Neuronal stem cell (in vitro differentiated cells): ENCODE measurements at regions not wholly inside any gene's neighbourhood (a gene's known extent, or its start where the extent isn't known, plus 50 kb on each side); places are given as distances from the start of the nearest gene placed in this dataset.

ENCODE experiments used
- DNase-seq: peaks from one replicate; pipeline ENCODE4 v3.0.0-alpha.2; 2013; ENCODE audit warnings: low spot score
- H2AFZ ChIP-seq: one replicate; pipeline ENCODE4 v1.6.1; 2013; ENCODE audit warnings: mild to moderate bottlenecking, low read length, inconsistent platforms
- H2AK5ac ChIP-seq: 2 replicates; pipeline ENCODE4 v1.6.1; 2013; ENCODE audit warnings: low read depth, mild to moderate bottlenecking, inconsistent platforms, low read length, moderate library complexity, mixed read lengths
- H2BK120ac ChIP-seq: 2 replicates; pipeline ENCODE4 v1.6.1; 2013; ENCODE audit warnings: low read depth, mild to moderate bottlenecking, inconsistent platforms, low read length, moderate library complexity, mixed read lengths
- H2BK12ac ChIP-seq: one replicate; pipeline ENCODE4 v1.6.1; 2013; ENCODE audit warnings: low read length, inconsistent platforms
- H2BK15ac ChIP-seq: 2 replicates; pipeline ENCODE4 v1.6.1; 2013; ENCODE audit warnings: mild to moderate bottlenecking, low read length, inconsistent platforms, mixed read lengths
- H2BK5ac ChIP-seq: one replicate; pipeline ENCODE4 v1.6.1; 2013; ENCODE audit warnings: inconsistent platforms, mild to moderate bottlenecking, low read length, moderate library complexity
- H3K14ac ChIP-seq: one replicate; pipeline ENCODE4 v1.6.1; 2013; ENCODE audit warnings: low read length, inconsistent platforms
- H3K18ac ChIP-seq: 2 replicates; pipeline ENCODE4 v1.6.1; 2013; ENCODE audit warnings: low read length, inconsistent platforms
- H3K23ac ChIP-seq: 2 replicates; pipeline ENCODE4 v1.6.1; 2013; ENCODE audit warnings: low read depth, mild to moderate bottlenecking, mixed read lengths, low read length, inconsistent platforms; ENCODE audit not compliant: poor library complexity
- H3K27ac ChIP-seq: replicated peaks from 3 replicates; pipeline ENCODE4 v1.5.1; 2013; ENCODE audit warnings: low read length, inconsistent platforms
- H3K27me3 ChIP-seq, 3 experiments: 2 replicates each; pipeline ENCODE4 v1.6.1; 2013; ENCODE audit warnings: low read length in 3 of 3, mild to moderate bottlenecking in 2 of 3, inconsistent platforms in 1 of 3, low read depth in 1 of 3, mixed read lengths in 1 of 3, moderate library complexity in 1 of 3; ENCODE audit not compliant: control insufficient read depth in 3 of 3, insufficient read depth in 3 of 3
- H3K36me3 ChIP-seq, 2 donors: replicated peaks in 1 of 2; 2 replicates each; pipeline ENCODE4 v1.6.1; 2013; ENCODE audit warnings: low read length in 2 of 2; ENCODE audit not compliant: control insufficient read depth in 2 of 2, insufficient read depth in 2 of 2
- H3K4ac ChIP-seq: 2 replicates; pipeline ENCODE4 v1.6.1; 2013; ENCODE audit warnings: inconsistent platforms, mild to moderate bottlenecking, low read length, moderate library complexity
- H3K4me1 ChIP-seq, 2 donors: 1 replicate in 1 of 2; 2 replicates in 1 of 2; pipeline ENCODE4 v1.6.1; 2013; ENCODE audit warnings: low read length in 2 of 2, low read depth in 1 of 2; ENCODE audit not compliant: control insufficient read depth in 2 of 2, insufficient read depth in 1 of 2
- H3K4me2 ChIP-seq: one replicate; pipeline ENCODE4 v1.6.1; 2013; ENCODE audit warnings: mild to moderate bottlenecking, low read length, inconsistent platforms; ENCODE audit not compliant: insufficient read depth, poor library complexity, severe bottlenecking
- H3K4me3 ChIP-seq, 2 donors: 2 replicates each; pipeline ENCODE4 v1.5.1; 2013; ENCODE audit warnings: low read length in 2 of 2, mild to moderate bottlenecking in 2 of 2, inconsistent platforms in 1 of 2, moderate library complexity in 1 of 2
- H3K79me1 ChIP-seq: one replicate; pipeline ENCODE4 v1.6.1; 2013; ENCODE audit warnings: low read depth, mild to moderate bottlenecking, inconsistent platforms, low read length, moderate library complexity
- H3K9ac ChIP-seq: one replicate; pipeline ENCODE4 v1.6.1; 2013; ENCODE audit warnings: mild to moderate bottlenecking, low read depth, low read length, inconsistent platforms; ENCODE audit not compliant: poor library complexity
- H3K9me3 ChIP-seq, 2 donors: replicated peaks in 1 of 2; 2 replicates each; pipeline versions ENCODE3 to v1.6.1; 2013; ENCODE audit warnings: low read length in 2 of 2, mild to moderate bottlenecking in 2 of 2, inconsistent platforms in 1 of 2, low read depth in 1 of 2, mixed read lengths in 1 of 2, moderate library complexity in 1 of 2; ENCODE audit not compliant: control insufficient read depth in 2 of 2, insufficient read depth in 1 of 2
- H4K8ac ChIP-seq: one replicate; pipeline ENCODE4 v1.6.1; 2013; ENCODE audit warnings: low read depth, mild to moderate bottlenecking, inconsistent platforms, low read length, moderate library complexity
- H4K91ac ChIP-seq: one replicate; pipeline ENCODE4 v1.6.1; 2013; ENCODE audit warnings: low read length, low read depth, mild to moderate bottlenecking, inconsistent platforms; ENCODE audit not compliant: poor library complexity
- WGBS, 2 donors: extraction: QIAGEN DNeasy Blood & Tissue Kit; methylation state at CpG; one replicate each; pipeline ENCODE4 v1.1.7; 2013; ENCODE audit warnings: missing lambda C conversion rate in 2 of 2, mixed read lengths in 1 of 2; ENCODE audit not compliant: insufficient read length in 2 of 2, insufficient replicate concordance in 1 of 2; ENCODE audit errors: extremely low coverage in 2 of 2; 5-methylcytosine and 5-hydroxymethylcytosine counted together

DNA sequence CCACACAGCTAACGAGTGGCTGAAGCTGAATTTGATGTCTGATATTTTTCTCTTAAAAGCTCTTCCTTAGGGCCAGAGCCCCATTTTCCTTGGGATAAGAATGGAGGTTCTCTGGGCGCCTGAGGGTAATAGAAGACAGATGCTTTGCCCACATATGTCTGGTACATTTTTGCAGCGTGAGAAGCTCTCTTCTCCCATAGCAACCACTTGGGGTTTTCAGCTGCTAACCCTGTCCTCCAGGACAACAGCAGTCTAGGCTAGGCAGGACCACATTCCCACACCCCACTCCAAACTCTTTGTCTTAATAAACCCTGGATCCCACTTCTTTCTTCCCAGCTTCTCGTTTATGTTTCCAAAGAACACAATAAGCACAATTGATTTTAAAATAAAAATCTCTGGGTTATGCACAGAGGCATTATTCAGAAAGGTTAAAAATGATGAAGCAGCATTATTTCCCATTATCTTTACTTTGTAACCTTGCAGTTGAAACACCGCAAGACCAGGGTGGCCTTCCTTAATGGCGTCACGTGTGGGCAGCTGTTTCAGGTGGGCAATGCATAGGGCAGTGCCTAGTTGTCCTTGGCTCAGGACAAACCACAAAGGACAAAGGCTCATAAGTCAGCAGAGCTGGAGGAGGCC, 56.5 kb upstream of the NTRK3 start:
- no peaks in the 10 kb centered on the region for H3K79me1 ChIP-seq
- no peak overlapping the region for H2BK5ac ChIP-seq
- no peaks in the 10 kb centered on the region for H3K9me3 ChIP-seq
- no peak overlapping the region for H3K18ac ChIP-seq
- H3K4me2 ChIP-seq: no peak overlapping the region
- H3K27me3 ChIP-seq: no peaks in the 10 kb centered on the region
- DNase-seq: no peak
- no peak overlapping the region for H3K4ac ChIP-seq
- H3K14ac ChIP-seq: no peak overlapping the region
- H3K4me3 ChIP-seq: no peak overlapping the region
- no peak overlapping the region for H2BK15ac ChIP-seq
- H2AK5ac ChIP-seq: no peak overlapping the region
- H3K23ac ChIP-seq: no peak overlapping the region
- H3K27ac ChIP-seq: no peak overlapping the region
- no CpG with 5 or more reads among the region's 7 CpGs for WGBS, 2 donors
- H3K4me1 ChIP-seq: no peaks in the 10 kb centered on the region
- no peak overlapping the region for H4K91ac ChIP-seq
- no peak overlapping the region for H2BK120ac ChIP-seq
- H3K9ac ChIP-seq: no peak overlapping the region
- no peaks in the 10 kb centered on the region for H3K36me3 ChIP-seq
- H2BK12ac ChIP-seq: no peak overlapping the region
- H4K8ac ChIP-seq: no peak overlapping the region
- H2AFZ ChIP-seq: no peak overlapping the region

DNA sequence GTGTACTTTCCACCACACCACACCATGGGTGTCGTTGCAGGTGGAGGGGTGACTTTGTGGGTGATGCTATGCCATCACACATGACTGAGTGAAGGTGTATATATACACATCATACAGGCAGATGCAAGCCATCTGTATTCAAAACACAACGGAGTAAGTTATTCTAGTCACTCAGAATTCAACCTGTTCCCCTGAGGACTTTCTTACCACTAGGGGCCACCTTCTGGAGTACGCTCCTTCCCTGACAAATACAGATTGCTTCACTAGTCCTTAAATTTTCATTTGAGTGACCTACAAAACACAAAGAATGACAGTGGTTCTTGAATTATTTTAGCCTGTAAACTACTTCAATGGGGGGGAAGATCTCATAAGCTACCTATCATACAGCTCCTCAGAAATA, 52.8 kb upstream of the NTRK3 start:
- no peak overlapping the region for H2BK12ac ChIP-seq
- H2BK120ac ChIP-seq: no peak overlapping the region
- H3K18ac ChIP-seq: no peak overlapping the region
- H2BK5ac ChIP-seq: no peak overlapping the region
- no peaks in the 10 kb centered on the region for H3K27me3 ChIP-seq
- H3K36me3 ChIP-seq: no peaks in the 10 kb centered on the region
- H3K4me2 ChIP-seq: no peak overlapping the region
- H3K14ac ChIP-seq: no peak overlapping the region
- no peaks in the 10 kb centered on the region for H3K79me1 ChIP-seq
- H4K8ac ChIP-seq: no peak overlapping the region
- no peak overlapping the region for H2AK5ac ChIP-seq
- no peak for DNase-seq
- no peak overlapping the region for H3K9ac ChIP-seq
- H3K4ac ChIP-seq: no peak overlapping the region
- no peak overlapping the region for H3K4me3 ChIP-seq
- H3K23ac ChIP-seq: no peak overlapping the region
- H2AFZ ChIP-seq: no peak overlapping the region
- H3K27ac ChIP-seq: no peak overlapping the region
- no peaks in the 10 kb centered on the region for H3K4me1 ChIP-seq
- H3K9me3 ChIP-seq: no peaks in the 10 kb centered on the region
- WGBS, 2 donors: no CpG with 5 or more reads among the region's 3 CpGs
- H4K91ac ChIP-seq: no peak overlapping the region
- H2BK15ac ChIP-seq: no peak overlapping the region

DNA sequence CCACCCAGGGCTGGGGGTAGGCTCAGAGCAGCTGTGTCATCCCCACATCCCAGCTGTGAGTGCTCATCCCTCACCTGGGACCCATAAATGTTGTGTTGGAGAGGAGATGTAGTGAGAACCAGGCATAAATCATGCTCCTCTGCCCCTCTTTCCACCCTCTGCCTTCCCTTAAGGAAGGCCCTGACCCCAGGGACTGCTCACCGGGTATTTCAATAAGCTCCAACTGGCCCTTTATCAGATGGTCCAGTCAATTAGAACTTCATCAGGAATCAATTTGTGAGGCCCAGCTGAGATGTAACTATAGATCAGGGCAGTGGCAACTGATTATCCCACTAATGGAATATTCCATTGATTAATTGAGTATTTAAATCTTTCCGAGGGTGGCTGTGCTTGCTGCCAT, 50.8 kb upstream of the NTRK3 start:
- H4K91ac ChIP-seq: no peak overlapping the region
- H3K27me3 ChIP-seq: no peaks in the 10 kb centered on the region
- no peak overlapping the region for H3K14ac ChIP-seq
- no peak overlapping the region for H2BK12ac ChIP-seq
- no peak overlapping the region for H2BK5ac ChIP-seq
- H2AK5ac ChIP-seq: no peak overlapping the region
- H3K27ac ChIP-seq: no peak overlapping the region
- H2BK120ac ChIP-seq: no peak overlapping the region
- DNase-seq: no peak
- H3K9me3 ChIP-seq: no peaks in the 10 kb centered on the region
- no peaks in the 10 kb centered on the region for H3K36me3 ChIP-seq
- no peak overlapping the region for H2BK15ac ChIP-seq
- H3K4me2 ChIP-seq: no peak overlapping the region
- H2AFZ ChIP-seq: no peak overlapping the region
- no peak overlapping the region for H3K18ac ChIP-seq
- H4K8ac ChIP-seq: no peak overlapping the region
- no peaks in the 10 kb centered on the region for H3K4me1 ChIP-seq
- WGBS, 2 donors: no CpG with 5 or more reads among the region's 2 CpGs
- no peaks in the 10 kb centered on the region for H3K79me1 ChIP-seq
- no peak overlapping the region for H3K9ac ChIP-seq
- H3K23ac ChIP-seq: no peak overlapping the region
- H3K4ac ChIP-seq: no peak overlapping the region
- H3K4me3 ChIP-seq: no peak overlapping the region
